Trophoblast cell (in vitro differentiated cells and primary cell): ENCODE measurements at regions not wholly inside any gene's neighbourhood (a gene's known extent, or its start where the extent isn't known, plus 50 kb on each side); places are given as distances from the start of the nearest gene placed in this dataset.

ENCODE experiments used
- DNase-seq, 2 donors: peaks; one replicate each; pipeline ENCODE4 v3.0.0-alpha.2; 2016
- H2AFZ ChIP-seq: 2 replicates; pipeline ENCODE4 v1.6.1; 2013; ENCODE audit warnings: low read length, moderate library complexity, mild to moderate bottlenecking; ENCODE audit not compliant: insufficient read depth, poor library complexity
- H2AK5ac ChIP-seq: 2 replicates; pipeline ENCODE4 v1.6.1; 2013; ENCODE audit warnings: mild to moderate bottlenecking, low read length
- H2BK120ac ChIP-seq: 2 replicates; pipeline ENCODE4 v1.6.1; 2013; ENCODE audit warnings: low read length, mild to moderate bottlenecking, moderate library complexity; ENCODE audit not compliant: insufficient read depth, poor library complexity
- H2BK12ac ChIP-seq: 2 replicates; pipeline ENCODE4 v1.6.1; 2013; ENCODE audit warnings: mild to moderate bottlenecking, low read length, moderate library complexity
- H2BK5ac ChIP-seq: 2 replicates; pipeline ENCODE4 v1.6.1; 2013; ENCODE audit warnings: low read length, low read depth, moderate library complexity, mild to moderate bottlenecking; ENCODE audit not compliant: poor library complexity
- H3K14ac ChIP-seq: 2 replicates; pipeline ENCODE4 v1.6.1; 2013; ENCODE audit warnings: mild to moderate bottlenecking, low read length
- H3K18ac ChIP-seq: 2 replicates; pipeline ENCODE4 v1.6.1; 2013; ENCODE audit warnings: mild to moderate bottlenecking, low read length
- H3K23ac ChIP-seq: 2 replicates; pipeline ENCODE4 v1.6.1; 2013; ENCODE audit warnings: low read length
- H3K27ac ChIP-seq: 2 replicates; pipeline ENCODE4 v1.5.1; 2013; ENCODE audit warnings: low read depth, mild to moderate bottlenecking, inconsistent platforms, low read length, moderate library complexity
- H3K27me3 ChIP-seq: 2 replicates; pipeline ENCODE4 v1.6.1; 2013; ENCODE audit warnings: inconsistent platforms, mild to moderate bottlenecking, low read length, moderate library complexity; ENCODE audit not compliant: insufficient read depth
- H3K36me3 ChIP-seq, 2 experiments: 1 replicate in 1 of 2; 2 replicates in 1 of 2; pipeline ENCODE4 v1.6.1; 2013; ENCODE audit warnings: low read length in 2 of 2, mild to moderate bottlenecking in 2 of 2, moderate library complexity in 1 of 2; ENCODE audit not compliant: insufficient read depth in 2 of 2, control insufficient read depth in 1 of 2
- H3K4ac ChIP-seq: 2 replicates; pipeline ENCODE4 v1.6.1; 2013; ENCODE audit warnings: low read depth, mild to moderate bottlenecking, low read length, moderate library complexity
- H3K4me1 ChIP-seq, 2 experiments: 1 replicate in 1 of 2; 2 replicates in 1 of 2; pipeline ENCODE4 v1.6.1; 2013; ENCODE audit warnings: low read length in 2 of 2, mild to moderate bottlenecking in 2 of 2, moderate library complexity in 1 of 2; ENCODE audit not compliant: insufficient read depth in 2 of 2, control insufficient read depth in 1 of 2
- H3K4me2 ChIP-seq: 2 replicates; pipeline ENCODE4 v1.6.1; 2013; ENCODE audit warnings: inconsistent platforms, mild to moderate bottlenecking, low read length, moderate library complexity
- H3K4me3 ChIP-seq: 2 replicates; pipeline ENCODE4 v1.5.1; 2013; ENCODE audit warnings: mild to moderate bottlenecking, low read depth, low read length, inconsistent platforms
- H3K79me1 ChIP-seq: one replicate; pipeline ENCODE4 v1.6.1; 2013; ENCODE audit warnings: low read length
- H3K79me2 ChIP-seq: 2 replicates; pipeline ENCODE4 v1.6.1; 2013; ENCODE audit warnings: low read length, mild to moderate bottlenecking; ENCODE audit not compliant: control insufficient read depth, insufficient read depth, poor library complexity
- H3K9ac ChIP-seq: 2 replicates; pipeline ENCODE4 v1.6.1; 2013; ENCODE audit warnings: mild to moderate bottlenecking, low read length
- H3K9me3 ChIP-seq: 2 replicates; pipeline ENCODE4 v1.6.1; 2013; ENCODE audit warnings: low read depth, mild to moderate bottlenecking, control low read depth, inconsistent platforms, low read length; ENCODE audit not compliant: insufficient read depth
- H4K12ac ChIP-seq: 2 replicates; pipeline ENCODE4 v1.6.1; 2013; ENCODE audit warnings: low read depth, mild to moderate bottlenecking, low read length, moderate library complexity
- H4K8ac ChIP-seq: 2 replicates; pipeline ENCODE4 v1.6.1; 2013; ENCODE audit warnings: low read depth, mild to moderate bottlenecking, low read length, moderate library complexity
- H4K91ac ChIP-seq: one replicate; pipeline ENCODE4 v1.6.1; 2013; ENCODE audit warnings: low read depth, mild to moderate bottlenecking, low read length, moderate library complexity
- WGBS: extraction: QIAGEN DNeasy Blood & Tissue Kit; methylation state at CpG from one replicate; pipeline ENCODE4 v1.1.7; 2013; ENCODE audit warnings: missing lambda C conversion rate; ENCODE audit not compliant: insufficient read length, insufficient coverage; ENCODE audit errors: extremely low coverage; 5-methylcytosine and 5-hydroxymethylcytosine counted together

GRCh38 chr4:89489338-89489771, 181.8 kb upstream of the GPRIN3 start:
- Histone ChIP-seq H3K4me2 (no peak overlapping the region), H2AK5ac (no peak overlapping the region), H4K8ac (no peak overlapping the region), H2BK5ac (no peak overlapping the region), H3K4ac (no peak overlapping the region), H4K91ac (no peak overlapping the region), H2BK12ac (no peak overlapping the region), H3K14ac (no peak overlapping the region), H3K23ac (no peak overlapping the region), H3K36me3 (no peaks in the 10 kb centered on the region), H4K12ac (no peak overlapping the region), H3K27me3 (no peaks in the 10 kb centered on the region), H3K79me1 (no peaks in the 10 kb centered on the region), H2BK120ac (no peak overlapping the region), H3K4me1 (no peaks in the 10 kb centered on the region), H3K4me3 (no peak overlapping the region), H3K27ac (no peak overlapping the region), H3K79me2 (no peaks in the 10 kb centered on the region), H2AFZ (no peak overlapping the region), H3K18ac (no peak overlapping the region), H3K9me3 (no peaks in the 10 kb centered on the region), H3K9ac (no peak overlapping the region)
- WGBS = no CpG with 5 or more reads among the region's 13 CpGs
- DNase-seq = no peak

GRCh38 chr4:89488736-89489135, 181.1 kb upstream of the GPRIN3 start:
- WGBS = no CpG with 5 or more reads among the region's 3 CpGs
- H3K36me3 ChIP-seq = no peaks in the 10 kb centered on the region
- H3K9me3 ChIP-seq = no peaks in the 10 kb centered on the region
- no peak overlapping the region for H2BK120ac ChIP-seq
- H3K4me1 ChIP-seq = no peaks in the 10 kb centered on the region
- H4K12ac ChIP-seq = no peak overlapping the region
- DNase-seq = no peak
- H3K23ac ChIP-seq = no peak overlapping the region
- no peak overlapping the region for H3K4me3 ChIP-seq
- H2AFZ ChIP-seq = no peak overlapping the region
- no peak overlapping the region for H3K4me2 ChIP-seq
- no peak overlapping the region for H3K4ac ChIP-seq
- no peak overlapping the region for H3K9ac ChIP-seq
- no peak overlapping the region for H3K27ac ChIP-seq
- H2BK12ac ChIP-seq = no peak overlapping the region
- H4K91ac ChIP-seq = no peak overlapping the region
- no peak overlapping the region for H2BK5ac ChIP-seq
- H3K79me1 ChIP-seq = no peaks in the 10 kb centered on the region
- no peak overlapping the region for H3K18ac ChIP-seq
- no peaks in the 10 kb centered on the region for H3K27me3 ChIP-seq
- no peaks in the 10 kb centered on the region for H3K79me2 ChIP-seq
- H4K8ac ChIP-seq = no peak overlapping the region
- no peak overlapping the region for H3K14ac ChIP-seq
- no peak overlapping the region for H2AK5ac ChIP-seq

- H3K36me3 ChIP-seq = no peaks in the 10 kb centered on the region
- H3K23ac ChIP-seq = no peak overlapping the region
- no peaks in the 10 kb centered on the region for H3K27me3 ChIP-seq
- no peaks in the 10 kb centered on the region for H3K79me2 ChIP-seq
- no peak overlapping the region for H3K27ac ChIP-seq
- no peak overlapping the region for H2AFZ ChIP-seq
- H4K12ac ChIP-seq = no peak overlapping the region
- H3K18ac ChIP-seq = no peak overlapping the region
- no peak overlapping the region for H3K4ac ChIP-seq
- H3K9ac ChIP-seq = no peak overlapping the region
- H3K79me1 ChIP-seq = no peaks in the 10 kb centered on the region
- no peak overlapping the region for H3K14ac ChIP-seq
- no peak for DNase-seq
- no peaks in the 10 kb centered on the region for H3K4me1 ChIP-seq
- H4K91ac ChIP-seq = no peak overlapping the region
- H4K8ac ChIP-seq = no peak overlapping the region
- no peaks in the 10 kb centered on the region for H3K9me3 ChIP-seq
- H3K4me3 ChIP-seq = no peak overlapping the region
- H2BK12ac ChIP-seq = no peak overlapping the region
- H2BK120ac ChIP-seq = no peak overlapping the region
- no peak overlapping the region for H3K4me2 ChIP-seq
- no peak overlapping the region for H2AK5ac ChIP-seq
- H2BK5ac ChIP-seq = no peak overlapping the region
Observed at GRCh38 chr4:89486673-89487072, 179.1 kb upstream of the GPRIN3 start.

- Histone ChIP-seq H4K8ac (no peak overlapping the region), H3K4ac (no peak overlapping the region), H2BK12ac (no peak overlapping the region), H2AK5ac (no peak overlapping the region), H3K4me1 (no peaks in the 10 kb centered on the region), H4K12ac (no peak overlapping the region), H3K27ac (no peak overlapping the region), H3K4me2 (no peak overlapping the region), H3K27me3 (no peaks in the 10 kb centered on the region), H2BK120ac (no peak overlapping the region), H3K79me1 (no peaks in the 10 kb centered on the region), H3K18ac (no peak overlapping the region), H2BK5ac (no peak overlapping the region), H3K4me3 (no peak overlapping the region), H3K36me3 (no peaks in the 10 kb centered on the region), H3K23ac (no peak overlapping the region), H3K79me2 (no peaks in the 10 kb centered on the region), H2AFZ (no peak overlapping the region), H3K9ac (no peak overlapping the region), H3K9me3 (no peaks in the 10 kb centered on the region), H4K91ac (no peak overlapping the region), H3K14ac (no peak overlapping the region)
- DNase-seq = peak in 1 of 2 donors; percentile 45
- WGBS = no CpG with 5 or more reads among the region's 3 CpGs
Observed at GRCh38 chr4:89486042-89486441, 178.4 kb upstream of the GPRIN3 start.
